Astrocyte of the cerebellum (primary cell): ENCODE measurements at regions not wholly inside any gene's neighbourhood (a gene's known extent, or its start where the extent isn't known, plus 50 kb on each side); places are given as distances from the start of the nearest gene placed in this dataset.

Source experiments
- DNase-seq: peaks from one replicate; pipeline ENCODE4 v3.0.0-alpha.2; 2011; ENCODE audit warnings: low read depth
- H3K4me3 ChIP-seq: 2 replicates; pipeline ENCODE4 v1.5.1; 2011; ENCODE audit warnings: mild to moderate bottlenecking, low read depth, low read length, moderate library complexity
- CTCF ChIP-seq: IDR thresholded peaks from 2 replicates; pipeline ENCODE4 v1.5.1; 2012; ENCODE audit warnings: low read length, low read depth, moderate library complexity, mild to moderate bottlenecking; ENCODE audit errors: missing control alignments
- in situ Hi-C: cut with HindIII; loops from 2 replicates; pipeline ENCODE4 v1.10.0; 2017; ENCODE audit warnings: low sequenced_read_pairs

GRCh38 chr3:43789028-43789427 lies 98.3 kb downstream of the ABHD5 start:
- no peak for DNase-seq
- H3K4me3 ChIP-seq = no peak overlapping the region
- no peak for TF ChIP-seq CTCF
- in situ Hi-C loops = no loop called here

- H3K4me3 ChIP-seq = no peak overlapping the region
- in situ Hi-C loops = loop anchor here (5.0 kb wide), 1 partner anchor 72 kb away; no protein-coding TSS in a partner anchor
- no peak for TF ChIP-seq CTCF
- no peak for DNase-seq
Observed at GRCh38 chr3:43790060-43790459, 99.3 kb downstream of the ABHD5 start.

- in situ Hi-C loops = loop anchor here (5.0 kb wide), 1 partner anchor 72 kb away; no protein-coding TSS in a partner anchor
- H3K4me3 ChIP-seq = no peak overlapping the region
- DNase-seq = no peak
- TF ChIP-seq CTCF = no peak
Observed at GRCh38 chr3:43790476-43790875, 99.7 kb downstream of the ABHD5 start.

- in situ Hi-C loops = loop anchor here (5.0 kb wide), 1 partner anchor 71 kb away; no protein-coding TSS in a partner anchor
- DNase-seq = no peak
- H3K4me3 ChIP-seq = no peak overlapping the region
- no peak for TF ChIP-seq CTCF
Observed at GRCh38 chr3:43791246-43791645, 100.5 kb downstream of the ABHD5 start.

GRCh38 chr3:43792904-43793303 lies 102.2 kb downstream of the ABHD5 start:
- no peak overlapping the region for H3K4me3 ChIP-seq
- in situ Hi-C loops = loop anchor here (5.0 kb wide), 1 partner anchor 69 kb away; no protein-coding TSS in a partner anchor
- no peak for DNase-seq
- TF ChIP-seq CTCF = no peak

GRCh38 chr3:43793648-43794372 lies 103.1 kb downstream of the ABHD5 start:
- no peak overlapping the region for H3K4me3 ChIP-seq
- no peak for DNase-seq
- in situ Hi-C loops = loop anchor here (5.0 kb wide), 1 partner anchor 68 kb away; no protein-coding TSS in a partner anchor
- no peak for TF ChIP-seq CTCF
